GM21447 (cell line): ENCODE measurements at regions not wholly inside any gene's neighbourhood (a gene's known extent, or its start where the extent isn't known, plus 50 kb on each side); places are given as distances from the start of the nearest gene placed in this dataset.
A peak's percentile ranks its signal among the peaks of the same experiment; 100 is the strongest.

Experiments used
- ATAC-seq: cut with Tn5 transposase; IDR thresholded peaks from one replicate; pipeline ENCODE4 v1.9.1; 2021; ENCODE audit not compliant: unreplicated experiment

DNA sequence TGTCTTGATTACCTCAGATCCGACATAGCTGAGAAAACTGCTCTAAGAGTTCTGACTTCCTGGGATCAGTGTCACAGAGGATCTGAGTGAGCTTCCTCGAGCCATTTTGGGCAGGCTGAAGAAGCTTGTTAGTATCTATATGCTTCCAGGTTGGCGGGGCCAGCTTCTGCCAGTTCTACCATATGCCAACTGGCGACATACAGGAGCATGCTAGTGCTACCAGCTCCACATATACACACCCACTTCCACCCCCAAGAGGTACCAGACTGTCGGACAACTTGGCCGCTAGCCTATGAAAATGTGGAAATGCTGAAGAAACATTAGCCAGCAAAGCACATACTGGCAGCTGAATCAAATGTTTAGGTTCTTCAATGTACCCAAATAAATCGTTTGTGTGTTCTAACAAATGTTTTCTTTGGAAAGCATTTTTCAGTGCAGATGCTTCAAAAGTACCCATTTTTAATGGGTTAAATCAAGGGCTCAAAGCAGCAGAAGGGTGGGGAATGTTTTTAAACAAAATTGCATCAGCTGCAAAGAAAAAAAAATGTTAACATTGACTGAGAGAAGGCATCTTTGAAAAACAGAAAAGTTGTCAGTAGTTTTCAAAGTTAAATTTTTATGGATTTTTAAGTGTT is 163.7 kb downstream of the KLF12 start:
- no peak for ATAC-seq

DNA sequence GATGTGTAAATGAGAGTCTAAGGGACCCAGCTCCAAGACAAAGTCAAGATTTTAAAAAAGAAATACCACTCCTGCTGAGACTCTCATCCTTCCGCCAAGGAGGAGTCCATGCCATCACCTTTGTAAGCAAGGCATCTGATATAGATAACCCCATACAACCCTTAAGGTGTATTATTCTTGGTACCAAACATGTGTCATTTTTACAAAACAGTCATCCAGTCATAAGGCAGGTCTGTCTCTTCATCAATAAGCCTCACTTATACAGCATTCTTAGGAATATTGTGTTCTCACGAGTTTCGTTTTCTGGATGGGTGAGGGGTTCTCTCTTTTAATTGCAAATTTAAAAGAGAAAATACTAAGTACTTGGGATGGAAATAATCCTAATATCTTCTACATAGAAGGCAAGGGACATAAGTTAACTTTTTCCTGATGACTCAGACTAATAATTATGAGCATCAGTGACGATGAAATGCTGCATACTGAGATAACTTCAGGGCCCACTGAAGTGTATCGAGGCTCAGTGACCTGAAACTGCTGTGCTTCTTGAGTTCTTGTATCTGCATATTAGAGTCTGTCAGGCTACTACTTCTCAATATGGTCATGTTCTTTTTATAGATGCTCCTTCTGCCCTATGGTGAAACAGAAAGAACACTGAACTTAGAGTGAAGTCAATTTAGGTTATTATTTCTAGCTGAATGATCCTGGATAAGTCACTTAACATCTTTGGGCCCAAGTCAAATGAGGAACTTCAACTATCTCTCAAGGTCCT is 166.6 kb downstream of the KLF12 start:
- peak; percentile 99 for ATAC-seq

DNA sequence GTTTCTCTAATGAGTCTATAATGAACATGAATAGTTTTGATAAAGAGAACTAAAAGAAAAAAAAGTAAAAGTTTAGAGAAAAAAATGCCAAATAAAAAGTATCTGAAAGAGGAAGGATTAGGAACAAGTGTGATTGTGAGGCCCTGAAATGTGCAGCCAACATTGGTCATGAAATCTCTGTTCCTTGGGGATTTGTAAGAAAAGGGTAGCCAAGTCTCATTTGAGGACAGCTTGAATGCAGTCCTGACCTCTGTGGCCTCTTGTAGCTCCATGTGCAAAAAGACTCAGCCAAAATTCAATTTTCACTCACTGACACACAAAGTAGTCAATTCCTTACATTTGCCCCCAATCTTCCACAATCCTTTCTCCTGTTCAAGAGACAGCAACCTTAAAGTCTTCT is 167.9 kb downstream of the KLF12 start:
- no peak for ATAC-seq

DNA sequence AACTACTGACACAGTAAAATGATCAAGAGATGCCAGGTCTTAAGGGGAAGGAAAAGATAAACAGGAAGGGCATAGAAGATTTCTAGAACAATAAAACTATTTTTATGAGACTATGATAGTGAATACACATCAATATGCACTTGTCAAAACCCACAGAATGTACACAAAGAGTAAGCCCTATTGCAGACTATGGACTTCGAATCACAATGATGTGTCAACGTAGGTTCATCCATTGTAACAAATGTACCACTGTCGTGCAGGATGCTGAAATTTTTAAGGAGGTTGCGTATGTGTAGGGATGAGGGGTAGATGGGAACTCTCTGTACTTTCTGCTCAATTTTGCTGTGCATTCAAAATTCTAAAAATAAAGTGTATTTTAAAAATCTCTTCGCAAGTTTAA is 171.9 kb downstream of the KLF12 start:
- no peak for ATAC-seq

- no peak for ATAC-seq
These were observed 173.0 kb downstream of the KLF12 start for GRCh38 chr13:73961181-73961580.

DNA sequence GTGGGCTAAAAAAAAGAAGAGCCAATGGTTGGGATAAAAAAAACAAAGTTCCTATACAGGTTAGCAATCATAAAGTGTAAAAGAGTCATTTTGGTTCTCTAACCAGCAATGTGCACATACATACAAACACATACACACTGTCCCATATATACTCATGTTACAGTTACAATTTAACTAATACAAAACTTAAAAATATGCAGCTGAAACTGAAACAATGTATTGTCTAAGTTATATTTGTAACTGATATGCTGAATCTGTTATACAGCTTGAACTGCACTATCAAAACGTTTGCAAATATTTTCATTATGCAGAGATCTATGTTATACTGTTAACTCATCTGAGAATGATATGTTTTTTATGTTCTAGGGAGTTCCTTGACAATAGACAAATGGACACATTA is 173.7 kb downstream of the KLF12 start:
- ATAC-seq, result peak; percentile 82

DNA sequence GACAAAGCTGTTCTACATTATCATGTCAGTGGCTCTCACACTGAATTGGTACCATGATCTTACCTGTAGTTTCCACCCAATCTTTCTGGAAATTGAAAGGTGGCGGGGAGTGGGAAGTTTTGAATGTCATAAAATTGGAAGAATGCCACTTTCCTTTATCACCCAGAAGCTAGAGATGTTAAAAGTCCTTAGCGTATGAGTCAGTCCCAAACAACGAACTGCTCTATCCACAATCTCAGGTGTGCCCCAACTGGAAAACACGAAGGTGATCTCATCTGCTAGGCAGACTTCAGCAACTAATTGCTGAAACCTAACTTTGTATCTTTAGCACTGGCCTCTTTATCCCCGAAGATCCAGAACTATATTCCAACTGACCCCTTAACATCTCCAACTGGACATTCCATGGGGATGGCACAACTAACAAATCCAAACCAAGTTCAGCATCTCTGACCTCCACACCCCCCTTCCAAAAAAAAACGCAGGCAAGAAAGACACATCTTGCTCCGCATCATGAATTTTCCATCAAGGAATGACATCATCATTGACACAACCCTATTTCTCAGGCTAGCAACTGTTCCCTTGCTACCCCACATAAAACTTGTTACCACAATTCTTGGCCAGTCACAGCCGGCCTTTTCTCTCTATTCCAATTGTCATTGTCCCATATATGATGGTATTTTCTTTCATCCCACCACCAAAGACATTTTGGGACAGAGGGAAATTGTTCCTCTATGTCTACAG is 175.4 kb downstream of the KLF12 start:
- ATAC-seq, result no peak

DNA sequence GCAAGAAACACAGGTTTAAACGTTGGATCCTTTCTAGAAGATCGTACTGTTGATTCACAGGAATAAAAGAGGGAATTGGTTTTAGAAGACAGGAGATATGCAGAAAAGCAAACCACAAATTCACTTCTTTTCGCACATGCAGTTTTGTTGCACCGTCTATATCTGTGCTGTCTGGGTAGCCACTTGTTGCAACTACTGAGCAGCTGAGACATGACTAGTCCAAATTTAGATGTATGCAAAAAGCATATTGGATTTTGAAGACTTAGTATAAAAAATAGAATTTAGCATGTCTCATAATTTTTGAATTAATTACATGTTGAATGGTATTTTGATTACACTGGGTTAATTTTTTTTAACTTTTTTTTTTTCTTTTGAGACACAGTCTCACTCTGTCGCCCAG is 176.3 kb downstream of the KLF12 start:
- no peak for ATAC-seq

DNA sequence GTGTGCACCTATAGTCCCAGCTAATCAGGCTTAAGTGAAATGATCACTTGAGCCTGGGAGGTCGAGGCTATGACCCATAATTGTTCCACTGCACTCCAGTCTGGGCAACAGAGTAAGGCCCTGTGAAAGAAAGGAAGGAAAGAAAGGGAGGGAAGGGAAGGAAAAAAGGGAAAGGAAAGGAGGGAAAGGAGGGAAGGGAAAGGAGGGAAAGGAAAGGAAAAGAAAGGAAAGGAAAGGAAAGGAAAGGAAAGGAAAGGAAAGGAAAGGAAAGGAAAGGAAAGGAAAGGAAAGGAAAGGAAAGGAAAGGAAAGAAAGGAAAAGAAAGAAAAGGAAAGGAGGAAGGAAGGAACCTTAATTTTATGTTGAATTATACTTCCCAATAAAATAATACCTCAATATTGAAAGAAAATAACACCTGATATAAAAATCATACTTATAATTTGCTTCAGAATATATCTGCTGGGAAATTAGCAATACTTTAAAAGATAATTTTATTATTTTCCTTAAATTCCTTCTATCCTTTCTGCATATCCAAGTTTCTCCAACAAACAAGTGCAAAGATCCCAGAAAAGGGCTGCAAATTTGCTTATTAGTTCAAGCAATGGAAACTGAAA is 177.3 kb downstream of the KLF12 start:
- no peak for ATAC-seq

DNA sequence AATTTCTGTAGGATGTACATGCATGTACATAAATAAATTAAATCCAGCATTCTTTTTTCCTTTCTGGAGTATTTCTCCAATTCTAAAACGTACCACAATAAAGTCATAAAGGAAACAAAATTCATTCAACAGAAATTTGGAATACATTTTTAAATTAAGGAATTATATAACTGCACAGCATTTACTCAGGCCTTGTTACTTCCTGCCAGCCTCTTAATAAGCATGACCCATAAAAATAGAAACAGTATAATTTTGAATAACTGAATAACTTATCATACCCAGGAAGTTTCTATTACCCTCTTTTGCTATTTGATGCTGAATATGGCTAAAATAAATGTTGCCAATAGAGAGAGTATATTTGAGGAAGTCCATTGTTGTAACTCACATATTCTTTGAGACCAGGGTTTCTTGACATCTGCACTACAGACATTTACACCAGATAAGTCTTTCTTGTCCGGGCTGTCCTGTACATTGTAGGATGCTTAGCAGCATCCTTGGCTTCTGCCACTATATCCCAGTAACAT is 178.2 kb downstream of the KLF12 start:
- no peak for ATAC-seq

- peak; percentile 74 for ATAC-seq
These were observed 179.4 kb downstream of the KLF12 start for GRCh38 chr13:73954808-73955207.

- no peak for ATAC-seq
These were observed 181.6 kb downstream of the KLF12 start for GRCh38 chr13:73952648-73953047.

DNA sequence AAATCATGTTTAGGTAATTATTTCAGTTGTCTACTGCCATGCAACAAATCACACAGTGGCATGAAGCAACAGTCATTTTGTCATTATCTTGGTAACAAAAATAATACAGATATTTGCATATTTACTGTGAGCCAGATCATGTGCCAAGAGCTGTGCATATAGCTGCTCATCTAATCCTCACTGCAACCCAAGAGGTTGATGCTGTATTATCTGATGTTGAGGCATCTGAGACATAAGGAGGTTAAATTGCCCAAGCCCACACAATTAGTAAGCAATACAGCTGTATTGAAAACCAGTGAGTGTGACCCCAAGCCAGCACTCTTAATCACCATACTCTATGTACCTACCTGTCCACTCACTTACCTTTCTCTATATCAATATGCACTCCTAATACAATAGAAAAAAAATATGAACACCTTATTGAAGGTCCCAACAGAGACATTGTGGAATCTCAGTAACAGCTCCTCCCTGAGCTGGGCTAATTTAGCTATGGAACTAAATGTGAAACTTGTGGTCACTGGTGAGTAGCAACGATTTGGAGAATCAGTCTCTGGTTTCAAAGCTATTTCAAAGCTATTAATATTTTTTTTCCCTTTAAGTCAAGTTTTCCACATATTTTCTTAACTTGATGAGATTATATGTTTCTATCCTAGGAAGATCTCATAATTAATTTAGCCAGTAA is 185.2 kb downstream of the KLF12 start:
- no peak for ATAC-seq

GRCh38 chr13:73945871-73946270 is 188.3 kb downstream of the KLF12 start:
- no peak for ATAC-seq

- ATAC-seq, result no peak
These were observed 188.8 kb downstream of the KLF12 start for GRCh38 chr13:73945382-73945781.

DNA sequence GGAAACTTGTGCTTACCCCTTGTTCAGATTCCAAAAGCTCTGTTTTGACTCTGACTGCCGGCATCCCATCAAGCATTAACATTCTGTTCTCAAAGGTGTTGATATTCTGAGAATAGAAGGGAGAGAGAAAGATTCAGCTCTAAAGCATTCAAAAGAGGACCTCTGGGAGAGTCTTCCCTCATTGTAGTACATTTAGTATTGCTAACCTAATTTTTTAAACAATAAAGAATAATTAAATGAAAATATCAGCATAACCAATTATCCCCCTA is 190.3 kb downstream of the KLF12 start:
- no peak for ATAC-seq

DNA sequence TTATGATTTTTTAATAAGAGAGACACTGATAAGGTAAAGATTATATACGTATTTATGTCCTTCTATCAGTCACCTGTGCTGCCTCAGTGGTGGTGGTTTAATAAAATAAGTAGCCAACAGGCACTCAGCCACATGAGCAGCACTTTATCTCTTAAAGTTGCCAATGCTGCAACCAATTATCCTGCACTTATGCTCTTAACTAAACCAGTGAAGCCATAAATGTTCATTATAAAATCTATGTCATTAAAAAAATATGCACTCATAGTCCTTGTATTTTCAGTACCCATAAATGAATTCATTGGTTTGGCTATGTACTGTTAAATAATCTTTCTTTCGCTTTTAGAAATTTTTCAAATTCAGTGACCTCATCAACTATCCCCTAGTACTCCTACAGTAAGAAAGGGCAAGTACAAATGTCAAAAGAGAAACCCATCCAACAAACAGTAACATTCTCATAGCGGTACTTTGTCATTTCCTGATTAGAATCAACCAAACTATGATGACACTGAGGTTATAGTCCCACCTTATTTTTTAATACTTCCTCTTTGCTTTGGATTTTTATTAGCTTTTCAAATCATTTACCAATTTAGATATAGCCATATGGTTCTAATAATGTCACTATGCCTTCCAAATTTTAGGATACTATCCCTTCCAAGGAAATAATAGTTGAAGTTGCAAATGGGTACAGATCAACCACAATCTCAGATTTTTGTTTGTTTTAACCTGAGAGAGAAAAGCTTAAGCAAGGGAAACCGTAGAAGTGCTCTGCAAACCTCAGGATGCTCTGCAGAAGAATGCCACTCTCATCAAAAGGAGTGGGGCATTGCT is 190.9 kb downstream of the KLF12 start:
- ATAC-seq, result peak; percentile 75

- no peak for ATAC-seq
These were observed 192.5 kb downstream of the KLF12 start for GRCh38 chr13:73941752-73942151.

DNA sequence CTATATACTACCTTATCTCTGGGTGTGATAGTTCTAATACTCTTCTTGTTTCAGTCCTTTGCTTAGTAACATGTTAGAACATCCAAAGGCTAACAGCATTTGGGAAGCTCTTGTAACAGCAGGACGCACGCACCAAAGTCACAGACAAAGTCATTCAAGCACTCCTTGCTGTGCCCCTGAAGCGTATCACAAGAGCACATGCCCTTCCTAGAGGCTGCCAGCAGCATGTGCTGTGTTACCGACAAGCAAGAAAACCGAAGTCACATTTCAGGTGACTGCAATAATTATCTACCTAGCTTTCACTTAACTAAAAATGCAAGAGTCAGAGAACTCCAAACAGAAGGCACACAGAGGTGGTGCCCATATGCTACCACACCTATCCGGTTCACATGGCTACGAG is 194.1 kb downstream of the KLF12 start:
- ATAC-seq, result no peak

DNA sequence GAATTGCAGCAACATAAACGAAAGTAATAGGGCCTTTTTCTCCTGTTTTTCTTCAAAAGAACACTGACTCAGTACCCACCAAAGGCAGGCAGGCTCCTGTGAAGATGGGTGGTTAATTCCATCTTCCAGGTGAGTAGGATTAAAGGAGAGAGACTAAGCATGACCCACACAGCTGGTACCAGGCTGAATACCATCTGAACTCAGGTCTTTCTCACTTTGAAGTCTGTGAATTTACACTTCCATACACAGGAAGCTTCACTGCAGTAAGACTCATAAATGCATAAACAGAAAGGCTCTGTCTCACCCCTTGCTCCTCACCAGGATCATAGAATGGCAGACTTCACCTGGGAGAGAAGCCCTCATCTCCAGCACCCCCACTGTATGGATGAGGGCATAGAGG is 194.6 kb downstream of the KLF12 start:
- no peak for ATAC-seq
